ENCODE measurements at regions not wholly inside any gene's neighbourhood (a gene's known extent, or its start where the extent isn't known, plus 50 kb on each side); places are given as distances from the start of the nearest gene placed in this dataset.

DNA sequence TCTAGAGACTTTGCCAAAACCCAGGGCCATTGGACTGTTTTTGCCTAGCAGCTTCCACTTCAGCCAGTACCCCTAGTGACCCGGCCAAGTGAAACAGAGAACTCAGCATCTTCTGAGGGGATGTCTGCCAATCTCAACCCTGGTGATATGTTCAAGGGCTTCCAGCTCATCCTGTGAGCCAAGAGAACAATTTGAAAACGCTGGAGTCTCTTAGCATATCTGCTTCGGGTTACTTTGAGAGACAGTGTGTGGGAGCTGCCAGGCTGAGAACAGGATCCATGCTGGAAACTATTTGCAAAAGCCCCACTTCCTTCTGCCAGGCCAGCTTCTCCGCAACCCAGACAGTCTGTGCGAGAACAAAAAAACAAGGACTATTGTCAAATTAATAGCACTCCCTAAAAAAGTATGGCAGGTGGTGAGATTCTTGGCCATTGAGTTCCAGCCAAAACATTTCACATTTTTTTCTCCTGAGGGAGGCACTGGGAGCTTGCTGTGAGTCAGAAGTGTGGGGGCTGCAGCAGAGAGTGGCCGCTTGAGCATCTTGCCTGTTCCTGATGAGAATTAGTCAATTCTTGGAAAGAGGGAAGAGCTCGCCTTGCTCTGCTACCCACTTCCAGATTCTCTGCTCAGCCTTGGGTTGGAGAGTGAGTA is 395.6 kb upstream of the TRIB2 start:
- FAIRE-seq: no peak
- Histone ChIP-seq H3K9me1 (replicated peaks; ENCODE audit: control insufficient read depth, extremely low read depth, insufficient read depth, low read length) (no peaks in the 10 kb centered on the region), H3K4me3 (replicated peaks in 1 of 3; ENCODE audit: insufficient read depth in 1 of 3, low read depth in 1 of 3, low read length in 3 of 3) (no peak overlapping the region), H3K4me1 (ENCODE audit: control insufficient read depth, extremely low read depth, insufficient read depth, low read length) (peaks cover 6% of the 10 kb centered on the region), H3K4me2 (ENCODE audit: insufficient read depth, low read length) (no peak overlapping the region), H3K79me2 (ENCODE audit: control insufficient read depth, insufficient read depth, low read length) (no peaks in the 10 kb centered on the region), H4K20me1 (replicated peaks; ENCODE audit: control insufficient read depth, extremely low read depth, insufficient read depth, low read length) (no peaks in the 10 kb centered on the region), H3K9ac (replicated peaks; ENCODE audit: extremely low read depth, insufficient read depth, low read length) (no peak overlapping the region), H2AFZ (ENCODE audit: low read depth, low read length) (no peak overlapping the region), H3K36me3 (ENCODE audit: control insufficient read depth in 2 of 2, extremely low read depth in 1 of 2, insufficient read depth in 2 of 2, low read length in 2 of 2) (no peaks in the 10 kb centered on the region), H3K27ac (ENCODE audit: insufficient read depth, low read depth, low read length) (no peak overlapping the region), H3K27me3 (ENCODE audit: control insufficient read depth in 2 of 2, insufficient read depth in 2 of 2, low read length in 2 of 2) (no peaks in the 10 kb centered on the region), H3K9me3 (replicated peaks; ENCODE audit: control insufficient read depth, insufficient read depth, low read length) (no peaks in the 10 kb centered on the region)
- DNase-seq (ENCODE audit: low read depth, low spot score): no peak
- intact Hi-C loops (cut with micrococcal nuclease): no loop called here
- TF ChIP-seq, protein P1, sequence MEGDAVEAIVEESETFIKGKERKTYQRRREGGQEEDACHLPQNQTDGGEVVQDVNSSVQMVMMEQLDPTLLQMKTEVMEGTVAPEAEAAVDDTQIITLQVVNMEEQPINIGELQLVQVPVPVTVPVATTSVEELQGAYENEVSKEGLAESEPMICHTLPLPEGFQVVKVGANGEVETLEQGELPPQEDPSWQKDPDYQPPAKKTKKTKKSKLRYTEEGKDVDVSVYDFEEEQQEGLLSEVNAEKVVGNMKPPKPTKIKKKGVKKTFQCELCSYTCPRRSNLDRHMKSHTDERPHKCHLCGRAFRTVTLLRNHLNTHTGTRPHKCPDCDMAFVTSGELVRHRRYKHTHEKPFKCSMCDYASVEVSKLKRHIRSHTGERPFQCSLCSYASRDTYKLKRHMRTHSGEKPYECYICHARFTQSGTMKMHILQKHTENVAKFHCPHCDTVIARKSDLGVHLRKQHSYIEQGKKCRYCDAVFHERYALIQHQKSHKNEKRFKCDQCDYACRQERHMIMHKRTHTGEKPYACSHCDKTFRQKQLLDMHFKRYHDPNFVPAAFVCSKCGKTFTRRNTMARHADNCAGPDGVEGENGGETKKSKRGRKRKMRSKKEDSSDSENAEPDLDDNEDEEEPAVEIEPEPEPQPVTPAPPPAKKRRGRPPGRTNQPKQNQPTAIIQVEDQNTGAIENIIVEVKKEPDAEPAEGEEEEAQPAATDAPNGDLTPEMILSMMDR (IDR thresholded peaks at IDR 0.05; ENCODE audit: extremely low read depth in 1 of 2, insufficient read depth in 1 of 2, low read depth in 1 of 2, low read length in 2 of 2): no peak
- TF ChIP-seq EZH2 (IDR thresholded peaks at IDR 0.05; ENCODE audit: borderline replicate concordance, low read depth, low read length, severe bottlenecking) (no peak), GATA2 (IDR thresholded peaks at IDR 0.05; ENCODE audit: insufficient read depth, insufficient read length, low read depth, low read length) (no peak), JUN (IDR thresholded peaks at IDR 0.05; ENCODE audit: borderline replicate concordance, insufficient read depth, insufficient read length, low read depth) (no peak), POLR2A (IDR thresholded peaks at IDR 0.05; ENCODE audit: low read depth, low read length) (no peak)
- BruUV-seq (replicated peaks): no TSS peak
- dilution Hi-C loops (cut with MboI; ENCODE audit: extremely low pct_ligation_motif_present, low sequenced_read_pairs): no loop called here
- ChIA-PET POLR2A (no interaction called here), CTCF (no interaction called here)

DNA sequence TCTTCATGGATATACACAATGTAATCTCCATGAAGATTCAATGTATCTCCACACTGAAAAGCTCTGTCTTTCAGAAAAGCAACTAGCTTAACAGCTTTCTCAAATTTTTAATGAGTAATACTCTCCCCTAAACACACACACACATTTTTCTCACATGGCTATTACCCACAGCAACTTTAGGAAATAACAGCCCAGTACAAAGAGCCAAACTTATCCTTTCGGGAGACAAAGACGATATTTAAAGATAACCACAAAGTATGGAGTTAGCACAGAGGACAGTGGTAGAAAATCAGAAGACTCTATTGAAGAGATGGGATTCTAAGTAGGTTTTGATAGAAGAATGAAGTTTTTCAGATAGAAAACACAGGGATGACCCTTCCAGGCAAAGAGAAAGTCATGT is 394.9 kb upstream of the TRIB2 start:
- no peak for TF ChIP-seq EZH2 (IDR thresholded peaks at IDR 0.05; ENCODE audit: borderline replicate concordance, low read depth, low read length, severe bottlenecking)
- TF ChIP-seq GATA2 (IDR thresholded peaks at IDR 0.05; ENCODE audit: insufficient read depth, insufficient read length, low read depth, low read length): no peak
- TF ChIP-seq, protein P1 (IDR thresholded peaks at IDR 0.05; ENCODE audit: extremely low read depth in 1 of 2, insufficient read depth in 1 of 2, low read depth in 1 of 2, low read length in 2 of 2): no peak
- TF ChIP-seq POLR2A (IDR thresholded peaks at IDR 0.05; ENCODE audit: low read depth, low read length): no peak
- no peak for TF ChIP-seq JUN (IDR thresholded peaks at IDR 0.05; ENCODE audit: borderline replicate concordance, insufficient read depth, insufficient read length, low read depth)
- TF ChIP-seq POLR2AphosphoS5 (IDR thresholded peaks at IDR 0.05; ENCODE audit: insufficient read depth, low read depth, low read length): no peak
- TF ChIP-seq, protein P2, sequence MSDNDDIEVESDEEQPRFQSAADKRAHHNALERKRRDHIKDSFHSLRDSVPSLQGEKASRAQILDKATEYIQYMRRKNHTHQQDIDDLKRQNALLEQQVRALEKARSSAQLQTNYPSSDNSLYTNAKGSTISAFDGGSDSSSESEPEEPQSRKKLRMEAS (IDR thresholded peaks at IDR 0.05; ENCODE audit: insufficient read depth, insufficient read length): no peak
- TF ChIP-seq MYC (IDR thresholded peaks at IDR 0.05; ENCODE audit: low read depth, low read length): no peak
- TF ChIP-seq FOS (IDR thresholded peaks at IDR 0.05; ENCODE audit: borderline replicate concordance, insufficient read depth, low read length): no peak
- Histone ChIP-seq H3K79me2 (ENCODE audit: control insufficient read depth, insufficient read depth, low read length) (no peaks in the 10 kb centered on the region), H3K9me1 (replicated peaks; ENCODE audit: control insufficient read depth, extremely low read depth, insufficient read depth, low read length) (no peaks in the 10 kb centered on the region), H3K4me1 (ENCODE audit: control insufficient read depth, extremely low read depth, insufficient read depth, low read length) (peaks cover 8% of the 10 kb centered on the region), H3K27ac (ENCODE audit: insufficient read depth, low read depth, low read length) (no peak overlapping the region), H3K9me3 (replicated peaks; ENCODE audit: control insufficient read depth, insufficient read depth, low read length) (no peaks in the 10 kb centered on the region), H3K4me3 (replicated peaks in 1 of 3; ENCODE audit: insufficient read depth in 1 of 3, low read depth in 1 of 3, low read length in 3 of 3) (no peak overlapping the region), H3K36me3 (ENCODE audit: control insufficient read depth in 2 of 2, extremely low read depth in 1 of 2, insufficient read depth in 2 of 2, low read length in 2 of 2) (no peaks in the 10 kb centered on the region), H4K20me1 (replicated peaks; ENCODE audit: control insufficient read depth, extremely low read depth, insufficient read depth, low read length) (no peaks in the 10 kb centered on the region), H3K4me2 (ENCODE audit: insufficient read depth, low read length) (no peak overlapping the region), H3K9ac (replicated peaks; ENCODE audit: extremely low read depth, insufficient read depth, low read length) (no peak overlapping the region), H3K27me3 (ENCODE audit: control insufficient read depth in 2 of 2, insufficient read depth in 2 of 2, low read length in 2 of 2) (no peaks in the 10 kb centered on the region), H2AFZ (ENCODE audit: low read depth, low read length) (no peak overlapping the region)
- no peak for DNase-seq (ENCODE audit: low read depth, low spot score)
- FAIRE-seq: no peak
- ChIA-PET POLR2A (no interaction called here), CTCF (no interaction called here)
- no TSS peak for BruUV-seq (replicated peaks)
- dilution Hi-C loops (cut with MboI; ENCODE audit: extremely low pct_ligation_motif_present, low sequenced_read_pairs): no loop called here
- intact Hi-C loops (cut with micrococcal nuclease): no loop called here

All from endothelial cell of umbilical vein (primary cell).